Coronary artery (tissue), 2 donors: ENCODE measurements at regions not wholly inside any gene's neighbourhood (a gene's known extent, or its start where the extent isn't known, plus 50 kb on each side); places are given as distances from the start of the nearest gene placed in this dataset.

Experiments
- DNase-seq: peaks from one replicate; pipeline ENCODE4 v3.0.0-alpha.2; 2017; ENCODE audit warnings: low spot score
- H3K27ac ChIP-seq, 2 donors: fragments of 200-600 bp; sonication (generic); one replicate each; pipeline ENCODE4 v1.5.1; 2016 to 2019
- H3K4me3 ChIP-seq: fragments of 200-600 bp; sonication (generic); 2 replicates; pipeline ENCODE4 v1.5.1; 2016; ENCODE audit warnings: mild to moderate bottlenecking, moderate library complexity
- TF ChIP-seq, protein P1 (sequence below): fragments of 200-600 bp; sonication (generic); IDR thresholded peaks from one replicate; pipeline ENCODE4 v1.5.1; 2019; ENCODE audit warnings: antibody characterized with exemption

DNA sequence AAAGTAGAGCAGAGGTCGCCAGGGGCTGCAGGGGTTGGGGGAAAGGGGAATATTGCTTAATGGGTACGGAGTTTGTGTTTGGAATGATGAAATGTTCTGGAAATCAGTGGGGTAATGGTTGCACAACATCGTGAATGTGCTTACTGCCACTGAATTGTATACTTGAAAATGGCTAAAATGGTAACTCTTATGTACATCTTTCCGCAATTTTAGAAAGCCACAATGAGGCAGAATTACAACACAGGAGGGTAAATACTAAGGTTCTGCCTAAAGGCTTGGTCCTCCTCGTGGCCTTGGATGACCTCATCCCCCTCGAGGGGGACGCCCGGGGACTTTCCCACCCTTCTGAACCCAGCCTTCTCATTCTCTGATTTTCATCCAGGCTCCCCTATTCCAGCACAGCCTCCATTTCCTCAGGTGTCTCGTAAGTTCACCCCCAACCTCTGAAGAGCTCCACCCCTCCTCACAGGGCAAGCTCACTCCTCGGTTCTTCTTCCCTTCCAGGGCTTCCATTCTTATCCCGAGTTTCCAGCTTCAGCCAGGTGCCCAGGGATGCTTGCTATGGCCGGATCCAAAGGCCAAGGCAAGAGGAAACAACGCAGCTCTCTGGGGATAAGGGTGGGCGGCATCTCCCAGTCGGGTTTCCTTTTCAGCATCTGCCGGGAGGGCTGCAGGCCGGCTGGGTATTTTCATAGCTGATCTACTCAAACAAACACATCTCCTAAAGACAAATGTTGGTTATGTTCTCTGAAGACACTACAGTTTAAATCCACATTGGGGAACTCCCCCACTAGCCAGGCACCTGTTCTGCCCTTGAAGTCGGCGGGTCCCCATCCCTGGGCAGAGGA, 71.3 kb upstream of the ACSL1 start:
- TF ChIP-seq, protein P1, sequence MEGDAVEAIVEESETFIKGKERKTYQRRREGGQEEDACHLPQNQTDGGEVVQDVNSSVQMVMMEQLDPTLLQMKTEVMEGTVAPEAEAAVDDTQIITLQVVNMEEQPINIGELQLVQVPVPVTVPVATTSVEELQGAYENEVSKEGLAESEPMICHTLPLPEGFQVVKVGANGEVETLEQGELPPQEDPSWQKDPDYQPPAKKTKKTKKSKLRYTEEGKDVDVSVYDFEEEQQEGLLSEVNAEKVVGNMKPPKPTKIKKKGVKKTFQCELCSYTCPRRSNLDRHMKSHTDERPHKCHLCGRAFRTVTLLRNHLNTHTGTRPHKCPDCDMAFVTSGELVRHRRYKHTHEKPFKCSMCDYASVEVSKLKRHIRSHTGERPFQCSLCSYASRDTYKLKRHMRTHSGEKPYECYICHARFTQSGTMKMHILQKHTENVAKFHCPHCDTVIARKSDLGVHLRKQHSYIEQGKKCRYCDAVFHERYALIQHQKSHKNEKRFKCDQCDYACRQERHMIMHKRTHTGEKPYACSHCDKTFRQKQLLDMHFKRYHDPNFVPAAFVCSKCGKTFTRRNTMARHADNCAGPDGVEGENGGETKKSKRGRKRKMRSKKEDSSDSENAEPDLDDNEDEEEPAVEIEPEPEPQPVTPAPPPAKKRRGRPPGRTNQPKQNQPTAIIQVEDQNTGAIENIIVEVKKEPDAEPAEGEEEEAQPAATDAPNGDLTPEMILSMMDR: no peak
- no peak overlapping the region for H3K4me3 ChIP-seq
- H3K27ac ChIP-seq: peak overlapping the region in 1 of 2 donors; percentile 11
- no peak for DNase-seq

DNA sequence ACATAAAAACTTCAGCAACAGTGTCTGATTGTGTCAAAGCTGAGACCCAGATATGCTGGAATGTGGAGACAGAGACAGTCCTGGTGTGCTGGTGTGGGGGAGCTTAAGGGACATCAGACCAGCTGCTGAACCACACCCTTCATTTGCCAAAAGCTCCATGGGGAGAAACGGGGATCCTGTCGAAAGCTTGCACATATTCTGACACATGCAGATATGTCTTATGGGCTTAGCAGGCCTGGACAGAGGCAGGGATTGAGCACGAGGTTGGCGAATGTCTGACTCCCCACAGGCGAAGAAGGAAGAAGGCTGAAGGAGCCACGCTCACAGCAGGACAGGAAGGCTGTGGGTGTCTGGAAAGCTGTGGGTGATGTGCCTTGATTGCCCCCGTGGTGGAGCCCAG, 72.1 kb upstream of the ACSL1 start:
- Histone ChIP-seq H3K27ac (no peak overlapping the region), H3K4me3 (no peak overlapping the region)
- TF ChIP-seq, protein P1: no peak
- DNase-seq: no peak

DNA sequence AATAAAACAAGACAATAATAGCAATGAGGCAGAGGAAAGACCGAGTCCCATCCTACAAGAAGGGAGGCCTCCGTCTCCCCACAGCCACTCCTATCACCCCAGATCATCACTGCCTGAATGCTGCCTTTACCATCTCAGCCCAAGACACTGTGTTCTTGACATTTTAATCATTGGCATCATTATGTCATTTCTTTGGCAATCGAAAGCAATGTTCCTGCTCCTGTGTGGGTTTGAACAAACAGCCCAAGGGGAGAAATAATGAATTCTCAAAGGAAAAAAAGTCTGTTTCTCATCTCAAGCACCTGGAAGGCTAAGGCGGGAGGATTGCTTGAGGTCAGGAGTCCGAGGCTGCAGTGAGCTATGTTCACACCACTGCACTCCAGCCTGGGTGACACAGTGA, 73.0 kb upstream of the ACSL1 start:
- TF ChIP-seq, protein P1: no peak
- DNase-seq: no peak
- Histone ChIP-seq H3K27ac (no peak overlapping the region), H3K4me3 (no peak overlapping the region)

DNA sequence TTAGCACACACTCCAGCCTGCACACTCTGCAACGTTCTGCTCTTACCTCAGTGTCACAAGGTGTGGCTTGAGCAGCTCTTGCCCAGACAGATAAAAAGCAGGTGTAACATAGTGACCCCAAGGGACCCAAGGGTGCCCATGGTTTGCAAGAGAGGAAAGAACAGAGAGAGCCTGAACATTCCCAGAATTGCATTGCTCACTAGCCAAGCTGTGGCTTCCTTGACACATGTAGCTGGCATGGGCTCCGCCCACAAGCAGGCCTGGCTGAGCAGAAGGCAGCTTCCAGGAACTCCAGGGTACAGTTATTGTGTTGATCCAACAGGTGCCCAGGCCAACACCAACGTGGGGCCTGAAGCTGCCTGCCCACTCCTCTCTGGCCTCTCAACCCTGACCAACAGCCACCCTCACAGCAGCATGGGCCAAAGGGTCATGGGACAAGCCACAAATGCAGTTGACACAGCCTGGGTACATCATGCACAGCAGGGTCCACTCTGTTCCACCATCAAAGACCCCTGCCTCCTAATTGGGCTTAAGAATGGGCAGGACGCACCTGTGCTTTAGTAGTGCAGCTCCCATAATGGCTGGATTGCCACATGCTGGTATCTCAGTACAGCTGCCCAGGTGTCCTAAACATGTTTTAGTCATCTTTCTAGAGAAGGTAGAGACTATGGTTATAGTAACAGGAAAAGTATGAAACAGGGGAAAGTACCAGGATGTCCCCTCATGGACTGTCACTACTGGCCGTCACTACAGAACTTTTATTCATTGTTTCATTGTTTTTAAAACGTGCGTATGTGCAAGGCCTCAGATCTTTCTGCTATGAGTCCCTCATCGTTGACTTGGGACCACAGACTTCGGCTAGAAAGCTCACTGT, 73.7 kb upstream of the ACSL1 start:
- no peak for DNase-seq
- Histone ChIP-seq H3K4me3 (no peak overlapping the region), H3K27ac (no peak overlapping the region)
- TF ChIP-seq, protein P1: no peak

DNA sequence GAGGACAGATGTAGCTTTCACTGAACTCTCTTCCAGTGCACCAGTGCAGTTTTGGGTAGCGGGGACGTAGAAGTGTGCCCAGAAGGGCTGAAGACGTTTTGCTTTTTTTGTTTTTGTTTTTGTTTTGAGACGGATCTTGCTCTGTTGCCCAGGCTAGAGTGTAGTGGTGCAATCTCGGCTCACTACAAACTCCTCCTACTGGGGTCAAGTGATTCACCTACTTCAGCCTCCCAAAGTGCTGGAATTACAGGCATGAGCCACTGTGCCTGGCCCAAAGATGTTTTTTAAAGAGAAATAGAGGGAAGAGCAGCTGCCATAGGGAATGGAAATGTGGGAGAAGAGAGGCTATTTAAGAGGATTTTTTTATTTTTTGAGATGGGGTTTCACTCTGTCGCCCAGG, 74.4 kb upstream of the ACSL1 start:
- DNase-seq: no peak
- TF ChIP-seq, protein P1: no peak
- no peak overlapping the region for H3K4me3 ChIP-seq
- no peak overlapping the region for H3K27ac ChIP-seq

DNA sequence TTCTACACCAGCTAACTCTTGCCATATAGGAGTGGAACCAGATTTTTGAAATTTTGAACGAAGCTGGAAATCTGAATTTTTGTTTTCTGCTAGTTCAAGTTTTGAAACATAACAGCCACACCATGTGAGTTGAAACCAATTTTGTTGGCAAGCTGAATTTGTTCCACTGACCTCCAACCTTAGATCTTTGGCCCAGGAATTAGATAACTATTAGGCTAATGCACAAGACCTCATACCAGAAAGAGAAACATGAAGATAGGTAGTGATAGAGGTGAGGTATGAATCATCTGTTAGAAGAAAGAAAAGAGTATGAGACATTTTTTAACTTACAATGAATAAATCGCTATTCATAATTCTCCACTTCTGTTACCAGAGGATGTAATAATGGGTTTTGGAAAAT, 76.8 kb upstream of the ACSL1 start:
- H3K27ac ChIP-seq: no peak overlapping the region
- no peak for DNase-seq
- TF ChIP-seq, protein P1: no peak
- no peak overlapping the region for H3K4me3 ChIP-seq
